H9 (cell line): ENCODE measurements at regions not wholly inside any gene's neighbourhood (a gene's known extent, or its start where the extent isn't known, plus 50 kb on each side); places are given as distances from the start of the nearest gene placed in this dataset.

Source experiments
- DNase-seq: peaks from one replicate; pipeline ENCODE4 v3.0.0-alpha.2; 2017
- H2AFZ ChIP-seq: one replicate; pipeline ENCODE4 v1.6.1; 2013; ENCODE audit warnings: mild to moderate bottlenecking, low read length, control low read depth, moderate library complexity
- H2AK5ac ChIP-seq: 2 replicates; pipeline ENCODE4 v1.6.1; 2013; ENCODE audit warnings: low read length, control low read depth, mixed read lengths; ENCODE audit not compliant: insufficient read length
- H2BK120ac ChIP-seq: one replicate; pipeline ENCODE4 v1.6.1; 2013; ENCODE audit warnings: low read depth, mild to moderate bottlenecking, low read length, control low read depth, inconsistent platforms; ENCODE audit not compliant: poor library complexity, severe bottlenecking
- H2BK12ac ChIP-seq: 2 replicates; pipeline ENCODE4 v1.6.1; 2013; ENCODE audit warnings: low read length, control low read depth, mixed read lengths, low read depth; ENCODE audit not compliant: insufficient read length
- H2BK15ac ChIP-seq: 2 replicates; pipeline ENCODE4 v1.6.1; 2013; ENCODE audit warnings: low read depth, low read length, control low read depth
- H2BK20ac ChIP-seq: one replicate; pipeline ENCODE4 v1.6.1; 2013; ENCODE audit warnings: low read depth, mild to moderate bottlenecking, low read length, control low read depth, inconsistent platforms; ENCODE audit not compliant: poor library complexity, severe bottlenecking
- H2BK5ac ChIP-seq: 2 replicates; pipeline ENCODE4 v1.6.1; 2013; ENCODE audit warnings: low read length, control low read depth, mixed read lengths; ENCODE audit not compliant: insufficient read length
- H3K14ac ChIP-seq: 2 replicates; pipeline ENCODE4 v1.6.1; 2013; ENCODE audit warnings: low read length, control low read depth; ENCODE audit not compliant: insufficient read depth
- H3K18ac ChIP-seq: 2 replicates; pipeline ENCODE4 v1.6.1; 2013; ENCODE audit warnings: low read depth, mild to moderate bottlenecking, mixed read lengths, low read length, control low read depth; ENCODE audit not compliant: insufficient read length
- H3K23ac ChIP-seq: 2 replicates; pipeline ENCODE4 v1.6.1; 2013; ENCODE audit warnings: low read length, control low read depth, mixed read lengths, low read depth; ENCODE audit not compliant: insufficient read length
- H3K23me2 ChIP-seq: 2 replicates; pipeline ENCODE4 v1.6.1; 2013; ENCODE audit warnings: low read depth, mild to moderate bottlenecking, mixed read lengths, low read length, control low read depth; ENCODE audit not compliant: insufficient read length, poor library complexity, severe bottlenecking
- H3K27ac ChIP-seq: 2 replicates; pipeline ENCODE4 v1.5.1; 2013; ENCODE audit warnings: low read length, control low read depth, mixed read lengths, low read depth; ENCODE audit not compliant: insufficient read length
- H3K27me3 ChIP-seq: 2 replicates; pipeline ENCODE4 v1.6.1; 2013; ENCODE audit warnings: low read length, control low read depth, inconsistent platforms; ENCODE audit not compliant: insufficient read depth
- H3K4ac ChIP-seq: 2 replicates; pipeline ENCODE4 v1.6.1; 2013; ENCODE audit warnings: low read depth, mild to moderate bottlenecking, control low read depth, inconsistent platforms, low read length, moderate library complexity
- H3K4me1 ChIP-seq: 2 replicates; pipeline ENCODE4 v1.6.1; 2013; ENCODE audit warnings: low read length, control low read depth, inconsistent platforms; ENCODE audit not compliant: insufficient read depth
- H3K4me2 ChIP-seq: 2 replicates; pipeline ENCODE4 v1.6.1; 2013; ENCODE audit warnings: low read length, control low read depth, mixed read lengths; ENCODE audit not compliant: insufficient read length, insufficient read depth
- H3K56ac ChIP-seq: 2 replicates; pipeline ENCODE4 v1.6.1; 2013; ENCODE audit warnings: low read depth, mild to moderate bottlenecking, mixed read lengths, low read length, control low read depth; ENCODE audit not compliant: insufficient read length
- H3K79me1 ChIP-seq: 2 replicates; pipeline ENCODE4 v1.6.1; 2013; ENCODE audit warnings: low read depth, mild to moderate bottlenecking, moderate library complexity, low read length, control low read depth, inconsistent platforms; ENCODE audit not compliant: insufficient read depth, poor library complexity, severe bottlenecking
- H3K79me2 ChIP-seq: 2 replicates; pipeline ENCODE4 v1.6.1; 2013; ENCODE audit warnings: low read length, control low read depth, inconsistent platforms; ENCODE audit not compliant: insufficient read depth
- H3K9ac ChIP-seq: 2 replicates; pipeline ENCODE4 v1.6.1; 2013; ENCODE audit warnings: low read length, control low read depth, mixed read lengths; ENCODE audit not compliant: insufficient read length; ENCODE audit errors: extremely low read depth
- H3K9me3 ChIP-seq: one replicate; pipeline ENCODE4 v1.6.1; 2013; ENCODE audit warnings: low read depth, low read length, inconsistent platforms; ENCODE audit not compliant: control insufficient read depth
- H3T11ph ChIP-seq: one replicate; pipeline ENCODE4 v1.6.1; 2013; ENCODE audit warnings: mild to moderate bottlenecking, low read length, control low read depth, inconsistent platforms
- H4K20me1 ChIP-seq: one replicate; pipeline ENCODE4 v1.6.1; 2013; ENCODE audit not compliant: control insufficient read depth, insufficient read length, insufficient read depth
- H4K5ac ChIP-seq: 2 replicates; pipeline ENCODE4 v1.6.1; 2013; ENCODE audit warnings: low read depth, mild to moderate bottlenecking, mixed read lengths, low read length, control low read depth; ENCODE audit not compliant: insufficient read length
- H4K8ac ChIP-seq: replicated peaks from 2 replicates; pipeline ENCODE4 v1.6.1; 2013; ENCODE audit warnings: low read length, control low read depth, mixed read lengths, low read depth; ENCODE audit not compliant: insufficient read length
- H4K91ac ChIP-seq: 2 replicates; pipeline ENCODE4 v1.6.1; 2013; ENCODE audit warnings: low read depth, mild to moderate bottlenecking, moderate library complexity, mixed read lengths, low read length, control low read depth; ENCODE audit not compliant: insufficient read length
- H3K27ac Mint-ChIP-seq, 3 experiments: 2 replicates in 2 of 3; 3 replicates in 1 of 3; pipeline ENCODE4 v1.8.0; 2020 to 2021; ENCODE audit warnings: mixed read lengths in 3 of 3, mild to moderate bottlenecking in 1 of 3, moderate library complexity in 1 of 3
- H3K27me3 Mint-ChIP-seq: 2 replicates; pipeline ENCODE4 v1.8.0; 2021; ENCODE audit warnings: low read depth, mild to moderate bottlenecking, moderate library complexity, mixed read lengths
- H3K36me3 Mint-ChIP-seq, 3 experiments: 2 replicates in 2 of 3; 3 replicates in 1 of 3; pipeline ENCODE4 v1.8.0; 2020 to 2021; ENCODE audit warnings: low read depth in 3 of 3, mixed read lengths in 3 of 3; ENCODE audit not compliant: insufficient read depth in 1 of 3
- H3K4me1 Mint-ChIP-seq, 2 experiments: 2 replicates each; pipeline ENCODE4 v1.8.0; 2020; ENCODE audit warnings: mixed read lengths in 2 of 2
- H3K4me3 Mint-ChIP-seq, 2 experiments: 2 replicates in 1 of 2; 3 replicates in 1 of 2; pipeline ENCODE4 v1.8.0; 2020 to 2021; ENCODE audit warnings: mild to moderate bottlenecking in 2 of 2, mixed read lengths in 2 of 2, moderate library complexity in 1 of 2
- H3K9me3 Mint-ChIP-seq, 2 experiments: 2 replicates in 1 of 2; 3 replicates in 1 of 2; pipeline ENCODE4 v1.8.0; 2020; ENCODE audit warnings: mild to moderate bottlenecking in 2 of 2, mixed read lengths in 2 of 2, moderate library complexity in 1 of 2
- WGBS: extraction: QIAGEN DNeasy Blood & Tissue Kit; methylation state at CpG from one replicate; pipeline ENCODE4 v1.1.7; 2013; ENCODE audit warnings: missing lambda C conversion rate, low lambda C conversion rate, mixed read lengths; ENCODE audit not compliant: insufficient read length; ENCODE audit errors: extremely low coverage; 5-methylcytosine and 5-hydroxymethylcytosine counted together
- TF ChIP-seq, protein P1 (sequence below): fragments of 200-600 bp; sonication (generic); conservative IDR thresholded peaks from 3 replicates; pipeline ENCODE4 v1.8.0; 2021; ENCODE audit warnings: antibody characterized with exemption, mild to moderate bottlenecking

DNA sequence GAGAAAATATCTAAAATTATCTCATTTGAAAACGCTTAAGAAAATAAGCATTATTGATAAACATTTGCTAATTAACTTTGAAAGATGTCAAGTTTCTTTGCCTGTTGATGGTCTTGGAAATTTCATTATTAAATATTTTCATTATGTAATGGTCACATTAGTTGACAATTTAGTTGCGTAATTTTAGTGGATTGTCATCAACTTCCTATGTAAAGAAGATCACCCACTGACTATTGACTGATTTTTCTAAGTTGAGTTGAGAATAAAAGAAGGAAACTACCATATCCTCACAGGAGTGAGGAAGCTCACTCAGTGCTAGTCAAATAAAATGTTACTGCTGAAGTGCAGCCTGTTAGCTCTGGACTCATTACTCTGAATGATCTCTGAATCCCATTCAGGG lies 79.9 kb upstream of the LY86 start:
- H3K18ac ChIP-seq, result no peak overlapping the region
- no peak overlapping the region for H2BK20ac ChIP-seq
- H3K23ac ChIP-seq, result no peak overlapping the region
- Mint-ChIP-seq H3K9me3 (peaks cover 4 to 5% of the 10 kb centered on the region in 2 experiments; a peak in 2 of 5 replicates), H3K4me1 (no peaks in the 10 kb centered on the region), H3K36me3 (no peaks in the 10 kb centered on the region), H3K27ac (no peak overlapping the region), H3K27me3 (peaks cover 6% of the 10 kb centered on the region), H3K4me3 (no peak overlapping the region)
- H4K5ac ChIP-seq, result no peak overlapping the region
- no peak overlapping the region for H3K4ac ChIP-seq
- H3K79me1 ChIP-seq, result no peaks in the 10 kb centered on the region
- no peak overlapping the region for H2BK120ac ChIP-seq
- DNase-seq, result no peak
- H2AK5ac ChIP-seq, result no peak overlapping the region
- no peak overlapping the region for H2AFZ ChIP-seq
- H4K20me1 ChIP-seq, result no peaks in the 10 kb centered on the region
- TF ChIP-seq, protein P1, sequence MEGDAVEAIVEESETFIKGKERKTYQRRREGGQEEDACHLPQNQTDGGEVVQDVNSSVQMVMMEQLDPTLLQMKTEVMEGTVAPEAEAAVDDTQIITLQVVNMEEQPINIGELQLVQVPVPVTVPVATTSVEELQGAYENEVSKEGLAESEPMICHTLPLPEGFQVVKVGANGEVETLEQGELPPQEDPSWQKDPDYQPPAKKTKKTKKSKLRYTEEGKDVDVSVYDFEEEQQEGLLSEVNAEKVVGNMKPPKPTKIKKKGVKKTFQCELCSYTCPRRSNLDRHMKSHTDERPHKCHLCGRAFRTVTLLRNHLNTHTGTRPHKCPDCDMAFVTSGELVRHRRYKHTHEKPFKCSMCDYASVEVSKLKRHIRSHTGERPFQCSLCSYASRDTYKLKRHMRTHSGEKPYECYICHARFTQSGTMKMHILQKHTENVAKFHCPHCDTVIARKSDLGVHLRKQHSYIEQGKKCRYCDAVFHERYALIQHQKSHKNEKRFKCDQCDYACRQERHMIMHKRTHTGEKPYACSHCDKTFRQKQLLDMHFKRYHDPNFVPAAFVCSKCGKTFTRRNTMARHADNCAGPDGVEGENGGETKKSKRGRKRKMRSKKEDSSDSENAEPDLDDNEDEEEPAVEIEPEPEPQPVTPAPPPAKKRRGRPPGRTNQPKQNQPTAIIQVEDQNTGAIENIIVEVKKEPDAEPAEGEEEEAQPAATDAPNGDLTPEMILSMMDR, result no peak
- no peak overlapping the region for H2BK15ac ChIP-seq
- H3K56ac ChIP-seq, result no peak overlapping the region
- no peak overlapping the region for H3K4me2 ChIP-seq
- H2BK5ac ChIP-seq, result no peak overlapping the region
- no peaks in the 10 kb centered on the region for H3K4me1 ChIP-seq
- no peak overlapping the region for H2BK12ac ChIP-seq
- H3K9ac ChIP-seq, result no peak overlapping the region
- H4K8ac ChIP-seq, result no peak overlapping the region
- H4K91ac ChIP-seq, result no peak overlapping the region
- no peaks in the 10 kb centered on the region for H3K79me2 ChIP-seq
- H3T11ph ChIP-seq, result no peak overlapping the region
- no peak overlapping the region for H3K27ac ChIP-seq
- WGBS, result no CpG with 5 or more reads among the region's 2 CpGs
- H3K9me3 ChIP-seq, result no peaks in the 10 kb centered on the region
- H3K27me3 ChIP-seq, result no peaks in the 10 kb centered on the region
- no peaks in the 10 kb centered on the region for H3K23me2 ChIP-seq
- no peak overlapping the region for H3K14ac ChIP-seq
